ENCODE measurements at regions not wholly inside any gene's neighbourhood (a gene's known extent, or its start where the extent isn't known, plus 50 kb on each side); places are given as distances from the start of the nearest gene placed in this dataset.
"Not testable (repeated sequence)": the region's sequence is repeated elsewhere in the genome, so short reads cannot be mapped to it uniquely, and the experiment has no call there.

- Histone ChIP-seq H3K36me3 (no peaks in the 10 kb centered on the region), H3K9me3 (no peaks in the 10 kb centered on the region), H3K4me1 (no peaks in the 10 kb centered on the region), H3K27me3 (peaks cover 0 to 9% of the 10 kb centered on the region in 2 donors), H3K27ac (no peak overlapping the region), H3K4me3 (no peak overlapping the region)
- TF ChIP-seq CTCF (IDR thresholded peaks at IDR 0.05) = no peak
- DNase-seq = no peak
- intact Hi-C loops (cut with DNase I; ENCODE audit: low total_unique reads) = no loop called here
Measured at GRCh38 chr22:22988785-22989184, 81.5 kb upstream of the GNAZ start.

GRCh38 chr22:22989856-22990255, 80.5 kb upstream of the GNAZ start:
- H3K9me3 ChIP-seq = no peaks in the 10 kb centered on the region
- DNase-seq = no peak
- intact Hi-C loops (cut with DNase I; ENCODE audit: low total_unique reads) = no loop called here
- H3K27me3 ChIP-seq = peaks cover 0 to 9% of the 10 kb centered on the region in 2 donors
- no peaks in the 10 kb centered on the region for H3K36me3 ChIP-seq
- H3K4me3 ChIP-seq = no peak overlapping the region
- no peaks in the 10 kb centered on the region for H3K4me1 ChIP-seq
- TF ChIP-seq CTCF (IDR thresholded peaks at IDR 0.05) = no peak
- H3K27ac ChIP-seq = no peak overlapping the region

GRCh38 chr22:22990711-22991505, 79.4 kb upstream of the GNAZ start:
- H3K27ac ChIP-seq; intact Hi-C loops (cut with DNase I; ENCODE audit: low total_unique reads); H3K4me3 ChIP-seq; H3K4me1 ChIP-seq; H3K9me3 ChIP-seq; DNase-seq; H3K36me3 ChIP-seq; H3K27me3 ChIP-seq: not testable (repeated sequence)

- H3K27me3 ChIP-seq = no peaks in the 10 kb centered on the region
- H3K9me3 ChIP-seq = peaks cover 0 to 8% (median 7%) of the 10 kb centered on the region in 3 donors
- no peaks in the 10 kb centered on the region for H3K36me3 ChIP-seq
- no peak for DNase-seq
- no peak for TF ChIP-seq CTCF (IDR thresholded peaks at IDR 0.05)
- no peak overlapping the region for H3K4me3 ChIP-seq
- no peak overlapping the region for H3K27ac ChIP-seq
- intact Hi-C loops (cut with DNase I; ENCODE audit: low total_unique reads) = no loop called here
- H3K4me1 ChIP-seq = no peaks in the 10 kb centered on the region
Measured at GRCh38 chr22:22992474-22992873, 77.8 kb upstream of the GNAZ start.

- Histone ChIP-seq H3K4me1 (no peaks in the 10 kb centered on the region), H3K27me3 (no peaks in the 10 kb centered on the region), H3K27ac (no peak overlapping the region), H3K36me3 (no peaks in the 10 kb centered on the region), H3K9me3 (peaks cover 0 to 15% (median 7%) of the 10 kb centered on the region in 3 donors), H3K4me3 (no peak overlapping the region)
- no peak for TF ChIP-seq CTCF (IDR thresholded peaks at IDR 0.05)
- DNase-seq = no peak
- intact Hi-C loops (cut with DNase I; ENCODE audit: low total_unique reads) = no loop called here
Measured at GRCh38 chr22:22993184-22993583, 77.1 kb upstream of the GNAZ start.

- Histone ChIP-seq H3K36me3 (no peaks in the 10 kb centered on the region), H3K27me3 (no peaks in the 10 kb centered on the region), H3K9me3 (peaks cover 0 to 17% (median 7%) of the 10 kb centered on the region in 3 donors), H3K4me1 (no peaks in the 10 kb centered on the region), H3K27ac (no peak overlapping the region), H3K4me3 (no peak overlapping the region)
- no peak for TF ChIP-seq CTCF (IDR thresholded peaks at IDR 0.05)
- no peak for DNase-seq
- intact Hi-C loops (cut with DNase I; ENCODE audit: low total_unique reads) = no loop called here
Measured at GRCh38 chr22:22995166-22995565, 75.2 kb upstream of the GNAZ start.
